ENCODE measurements at regions not wholly inside any gene's neighbourhood (a gene's known extent, or its start where the extent isn't known, plus 50 kb on each side); places are given as distances from the start of the nearest gene placed in this dataset.

DNA sequence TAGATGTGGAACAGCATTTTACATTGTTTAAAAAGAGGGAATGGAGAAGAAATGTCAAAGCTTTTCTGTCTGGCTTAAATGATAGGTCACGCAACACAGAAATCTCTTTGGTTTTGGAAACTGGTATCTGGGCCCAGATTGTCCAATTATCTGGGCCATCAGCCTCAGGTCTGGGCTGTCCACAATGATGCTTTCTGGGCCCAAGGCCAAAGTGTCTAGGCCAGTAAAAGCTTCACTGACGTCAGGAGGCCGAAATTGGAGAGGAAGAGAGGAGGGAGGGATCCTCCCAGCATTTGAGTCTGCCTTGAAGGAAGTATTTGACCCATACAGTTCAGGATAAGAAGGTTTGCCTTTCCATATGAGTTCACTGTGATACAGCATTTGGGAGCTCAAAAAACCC, 60.7 kb upstream of the ALDH1A3 start:
- no peak for DNase-seq

DNA sequence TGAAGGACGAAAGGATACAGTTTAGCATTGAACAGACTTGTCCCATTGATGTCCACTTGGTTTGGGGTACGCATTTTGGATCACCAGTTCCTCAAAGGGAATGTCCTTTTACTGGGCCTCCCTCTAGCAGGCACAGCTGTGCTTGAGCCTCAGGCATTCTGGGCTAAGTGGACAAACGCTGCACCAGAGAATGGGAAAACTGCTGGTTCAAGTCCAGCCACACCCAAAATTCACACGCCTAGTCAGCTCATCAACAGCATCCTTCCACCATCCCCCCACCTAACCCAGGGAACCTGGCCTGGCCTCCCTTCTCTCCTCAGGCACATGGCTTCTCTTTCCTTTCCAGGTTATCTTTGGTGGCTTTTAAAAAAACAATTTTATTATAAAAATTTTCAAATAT, 59.1 kb upstream of the ALDH1A3 start:
- DNase-seq: no peak

DNA sequence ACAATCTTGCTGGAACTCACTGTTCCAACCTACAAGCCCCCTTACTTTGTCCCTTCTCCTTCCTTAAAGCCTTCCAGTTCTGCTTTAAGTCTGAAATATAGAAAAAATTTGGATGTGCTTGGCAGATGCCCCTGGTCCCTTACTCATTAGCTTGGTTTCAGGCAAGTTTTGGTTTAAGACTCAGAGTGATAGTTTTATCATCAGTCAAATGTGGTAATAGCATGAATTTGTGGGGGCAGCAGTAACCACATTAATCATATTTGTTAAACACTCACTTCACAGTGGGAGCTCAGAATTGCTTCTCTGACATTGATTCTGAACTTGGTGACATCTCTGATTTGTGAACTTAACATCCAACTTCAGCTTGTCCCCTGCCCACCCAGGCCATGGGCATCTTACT, 58.3 kb upstream of the ALDH1A3 start:
- DNase-seq: no peak

DNA sequence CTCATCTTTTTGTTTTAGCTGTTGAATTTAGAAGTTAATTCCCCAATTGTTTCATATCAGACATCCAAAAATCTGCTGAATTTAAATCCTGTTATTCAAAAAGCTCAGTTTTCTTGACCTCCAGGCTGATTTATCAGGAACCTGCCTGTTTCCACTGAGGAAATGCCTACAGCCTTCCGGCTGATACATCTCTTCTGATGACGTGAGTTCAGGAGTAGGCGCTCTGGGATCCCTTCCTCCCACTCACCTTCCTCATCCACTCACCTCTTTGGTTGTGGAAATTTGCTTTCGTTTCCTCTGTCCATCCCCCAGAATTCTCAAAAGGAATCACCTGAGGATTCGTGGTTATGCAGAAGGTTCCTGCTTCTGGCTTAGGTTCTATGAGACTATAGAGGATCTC, 55.4 kb upstream of the ALDH1A3 start:
- no peak for DNase-seq

DNA sequence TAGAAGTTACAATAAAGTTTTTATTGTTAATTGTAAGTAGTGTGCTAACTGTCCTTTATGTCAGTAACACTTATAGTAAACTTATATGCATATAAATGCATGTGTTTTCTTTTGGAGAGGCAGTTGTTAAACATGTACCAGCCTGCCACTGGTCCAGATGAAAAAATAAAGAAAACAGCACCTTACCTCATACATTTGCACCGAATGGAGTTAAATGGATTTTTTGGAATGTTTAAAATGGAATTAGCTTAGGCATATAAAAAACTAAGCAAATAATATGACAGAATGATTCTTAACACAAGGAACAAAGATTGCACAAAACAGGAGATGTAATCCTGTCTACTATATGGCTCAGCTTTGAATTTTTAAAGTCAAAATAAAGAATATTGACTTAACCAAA, 50.2 kb upstream of the ALDH1A3 start:
- no peak for DNase-seq
